Thyroid gland (tissue), 4 donors: ENCODE measurements at regions not wholly inside any gene's neighbourhood (a gene's known extent, or its start where the extent isn't known, plus 50 kb on each side); places are given as distances from the start of the nearest gene placed in this dataset.

Experiments used
- CTCF ChIP-seq, 6 experiments: fragments of 200-600 bp in 3 of 6; fragments of 450-650 bp in 3 of 6; sonication (generic) in 3 of 6; IDR thresholded peaks; one replicate each; pipeline ENCODE4 v1.5.1; 2016 to 2019; ENCODE audit warnings: antibody characterized with exemption in 6 of 6, mild to moderate bottlenecking in 2 of 6, inconsistent platforms in 1 of 6, moderate library complexity in 1 of 6
- POLR2A ChIP-seq, 2 donors: fragments of 450-650 bp; IDR thresholded peaks; one replicate each; pipeline ENCODE4 v1.6.1; 2017; ENCODE audit warnings: antibody characterized with exemption in 2 of 2, mild to moderate bottlenecking in 2 of 2, moderate library complexity in 1 of 2

- TF ChIP-seq CTCF (IDR thresholded peaks at IDR 0.05) = no peak
- TF ChIP-seq POLR2A (IDR thresholded peaks at IDR 0.05) = no peak
Observed at GRCh38 chr3:56890448-56891091, 88.8 kb upstream of the ARHGEF3 start.
